ENCODE measurements at regions not wholly inside any gene's neighbourhood (a gene's known extent, or its start where the extent isn't known, plus 50 kb on each side); places are given as distances from the start of the nearest gene placed in this dataset.

DNA sequence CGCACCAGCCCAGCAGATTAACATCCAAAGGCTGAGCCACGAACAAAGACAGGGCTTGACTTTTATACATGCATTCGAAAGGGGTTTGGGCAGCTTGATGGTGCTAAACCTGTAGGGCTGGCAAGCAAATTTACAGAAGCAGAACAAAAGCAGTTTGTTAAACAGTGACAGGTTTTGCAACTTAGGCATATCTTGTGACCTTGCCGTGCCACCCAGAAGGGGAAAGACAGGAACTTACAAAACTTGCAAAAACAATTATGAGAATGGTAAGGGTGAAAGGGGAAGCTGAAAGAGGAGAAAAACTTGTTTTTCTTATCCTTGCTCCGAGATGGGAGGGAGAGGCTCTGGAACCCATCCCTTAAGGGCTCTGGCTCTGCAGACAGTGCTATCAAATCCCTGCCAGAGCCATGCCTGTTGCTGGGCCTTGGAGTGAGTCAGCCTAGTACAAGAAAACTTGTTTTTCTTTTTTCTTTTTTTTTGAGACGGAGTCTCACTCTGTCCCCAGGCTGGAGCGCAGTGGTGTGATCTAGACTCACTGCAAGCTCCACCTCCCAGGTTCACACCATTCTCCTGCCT lies 1325.2 kb upstream of the PRR20A start:
- H3K36me3 ChIP-seq (ENCODE audit: control insufficient read depth in 2 of 2, insufficient read depth in 2 of 2, low read length in 2 of 2), result no peaks in the 10 kb centered on the region
- H3K9me3 ChIP-seq (ENCODE audit: control insufficient read depth in 2 of 2, low read length in 2 of 2), result no peaks in the 10 kb centered on the region
- H3K9ac ChIP-seq (ENCODE audit: low read depth in 1 of 2, low read length in 2 of 2), result no peak overlapping the region
- H3K4me1 ChIP-seq (ENCODE audit: control insufficient read depth in 2 of 2, insufficient read depth in 2 of 2, low read length in 2 of 2), result no peaks in the 10 kb centered on the region
- H3K27me3 ChIP-seq (ENCODE audit: control insufficient read depth in 2 of 2, insufficient read depth in 2 of 2, low read length in 2 of 2), result no peaks in the 10 kb centered on the region
- H3K4me3 ChIP-seq (ENCODE audit: low read length in 2 of 2), result no peak overlapping the region
- H3K27ac ChIP-seq (ENCODE audit: low read depth in 2 of 2, low read length in 2 of 2), result no peak overlapping the region

DNA sequence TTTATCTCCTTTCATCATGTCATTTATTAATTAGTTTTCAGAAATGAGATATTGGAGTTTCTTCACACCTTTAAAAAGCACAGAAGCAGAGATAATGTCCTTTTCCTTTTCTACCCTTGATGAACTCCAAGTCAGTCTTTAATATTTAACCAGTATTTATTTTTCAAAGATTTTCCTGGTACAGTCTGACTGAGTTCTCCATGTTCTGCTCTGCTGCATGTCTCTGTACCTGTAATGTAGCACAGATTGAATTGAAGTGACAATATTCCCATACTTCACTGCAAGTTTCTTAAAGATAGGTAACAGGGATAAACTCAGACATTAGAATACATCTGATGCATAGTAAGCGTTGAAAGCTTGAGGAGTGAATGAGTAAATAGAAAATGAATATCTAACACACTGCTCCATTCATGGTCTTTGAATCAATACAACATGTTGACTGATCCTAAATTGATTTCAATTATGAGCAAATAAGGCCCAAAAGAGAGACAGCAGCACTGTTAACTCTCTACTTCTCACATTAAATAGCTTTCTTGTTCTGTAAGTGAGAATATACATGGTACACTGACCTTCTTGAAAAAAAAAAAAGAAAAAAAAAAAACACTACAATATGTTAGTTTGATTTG lies 1323.6 kb upstream of the PRR20A start:
- no peak overlapping the region for H3K9ac ChIP-seq (ENCODE audit: low read depth in 1 of 2, low read length in 2 of 2)

DNA sequence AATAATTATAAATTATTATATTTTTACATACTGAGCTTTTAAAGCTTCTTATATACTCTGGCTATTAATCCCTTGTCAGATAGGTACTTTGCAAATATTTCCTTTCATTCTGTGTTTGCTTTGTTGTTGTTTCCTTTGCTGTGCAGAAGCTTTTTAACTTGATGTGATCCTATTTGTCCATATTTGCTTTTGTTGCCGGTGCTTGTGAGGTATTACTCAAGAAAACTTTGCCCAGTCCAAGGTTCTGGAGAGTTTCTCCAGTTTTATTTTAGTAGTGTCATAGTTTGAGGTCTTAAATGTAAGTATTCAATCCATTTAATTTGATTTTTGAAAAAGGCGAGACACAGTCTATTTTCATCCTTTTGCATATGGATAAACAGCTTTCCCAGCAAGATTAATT lies 1319.9 kb upstream of the PRR20A start:
- no peaks in the 10 kb centered on the region for H3K4me1 ChIP-seq (ENCODE audit: control insufficient read depth in 2 of 2, insufficient read depth in 2 of 2, low read length in 2 of 2)
- H3K36me3 ChIP-seq (ENCODE audit: control insufficient read depth in 2 of 2, insufficient read depth in 2 of 2, low read length in 2 of 2), result no peaks in the 10 kb centered on the region
- H3K9me3 ChIP-seq (ENCODE audit: control insufficient read depth in 2 of 2, low read length in 2 of 2), result peaks cover 0 to 5% of the 10 kb centered on the region in 2 donors
- H3K4me3 ChIP-seq (ENCODE audit: low read length in 2 of 2), result no peak overlapping the region
- H3K9ac ChIP-seq (ENCODE audit: low read depth in 1 of 2, low read length in 2 of 2), result no peak overlapping the region
- no peaks in the 10 kb centered on the region for H3K27me3 ChIP-seq (ENCODE audit: control insufficient read depth in 2 of 2, insufficient read depth in 2 of 2, low read length in 2 of 2)
- no peak overlapping the region for H3K27ac ChIP-seq (ENCODE audit: low read depth in 2 of 2, low read length in 2 of 2)

More for the DNA sequence above, 1323.6 kb upstream of the PRR20A start:
- Histone ChIP-seq H3K4me1 (ENCODE audit: control insufficient read depth in 2 of 2, insufficient read depth in 2 of 2, low read length in 2 of 2) (no peaks in the 10 kb centered on the region), H3K9me3 (ENCODE audit: control insufficient read depth in 2 of 2, low read length in 2 of 2) (no peaks in the 10 kb centered on the region), H3K36me3 (ENCODE audit: control insufficient read depth in 2 of 2, insufficient read depth in 2 of 2, low read length in 2 of 2) (no peaks in the 10 kb centered on the region), H3K4me3 (ENCODE audit: low read length in 2 of 2) (no peak overlapping the region), H3K27me3 (ENCODE audit: control insufficient read depth in 2 of 2, insufficient read depth in 2 of 2, low read length in 2 of 2) (no peaks in the 10 kb centered on the region), H3K27ac (ENCODE audit: low read depth in 2 of 2, low read length in 2 of 2) (no peak overlapping the region)

DNA sequence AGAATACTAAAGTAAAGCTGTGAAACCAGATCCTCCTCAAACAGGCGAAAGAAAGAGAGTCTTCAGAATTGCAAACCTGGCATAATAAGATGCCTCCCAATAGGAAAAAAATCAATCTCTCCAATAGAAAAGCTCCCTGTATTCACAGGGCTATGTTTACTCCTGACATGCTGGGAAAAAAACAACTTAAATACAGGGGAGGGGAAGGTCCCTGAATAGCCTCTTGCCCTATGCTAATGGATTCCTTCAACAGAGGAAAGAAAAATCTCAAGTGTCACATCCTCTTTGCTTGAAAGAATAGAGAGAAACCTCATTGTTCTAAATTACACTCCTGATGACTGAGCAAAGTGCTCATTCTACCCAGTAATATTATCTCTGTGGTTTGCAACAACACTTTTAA lies 1271.1 kb upstream of the PRR20A start:
- Histone ChIP-seq H3K27ac (ENCODE audit: low read depth in 2 of 2, low read length in 2 of 2) (no peak overlapping the region), H3K36me3 (ENCODE audit: control insufficient read depth in 2 of 2, insufficient read depth in 2 of 2, low read length in 2 of 2) (no peaks in the 10 kb centered on the region), H3K27me3 (ENCODE audit: control insufficient read depth in 2 of 2, insufficient read depth in 2 of 2, low read length in 2 of 2) (no peaks in the 10 kb centered on the region), H3K4me1 (ENCODE audit: control insufficient read depth in 2 of 2, insufficient read depth in 2 of 2, low read length in 2 of 2) (no peaks in the 10 kb centered on the region), H3K9me3 (ENCODE audit: control insufficient read depth in 2 of 2, low read length in 2 of 2) (peaks cover 5% of the 10 kb centered on the region in 2 donors), H3K4me3 (ENCODE audit: low read length in 2 of 2) (no peak overlapping the region), H3K9ac (ENCODE audit: low read depth in 1 of 2, low read length in 2 of 2) (no peak overlapping the region)

DNA sequence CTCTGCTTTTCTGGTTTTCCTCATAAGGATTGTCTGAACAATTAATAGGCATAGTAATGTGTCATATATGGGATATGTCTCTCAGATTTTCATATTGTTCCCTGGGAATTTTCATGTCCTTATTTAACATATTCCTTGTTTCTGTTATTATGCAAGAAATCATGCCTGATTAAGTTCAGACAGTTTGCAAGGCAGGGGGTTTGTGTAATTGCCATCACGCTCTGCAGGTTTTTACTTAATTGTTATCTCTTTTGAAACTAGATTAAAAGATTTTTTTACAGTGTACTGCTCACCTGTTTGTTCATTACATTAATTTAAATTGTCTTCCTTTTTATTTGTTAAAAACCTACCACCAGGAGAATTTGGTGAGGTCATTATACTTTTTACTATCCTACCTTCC lies 1253.2 kb upstream of the PRR20A start:
- Histone ChIP-seq H3K27me3 (ENCODE audit: control insufficient read depth in 2 of 2, insufficient read depth in 2 of 2, low read length in 2 of 2) (no peaks in the 10 kb centered on the region), H3K4me1 (ENCODE audit: control insufficient read depth in 2 of 2, insufficient read depth in 2 of 2, low read length in 2 of 2) (no peaks in the 10 kb centered on the region), H3K36me3 (ENCODE audit: control insufficient read depth in 2 of 2, insufficient read depth in 2 of 2, low read length in 2 of 2) (no peaks in the 10 kb centered on the region), H3K9ac (ENCODE audit: low read depth in 1 of 2, low read length in 2 of 2) (no peak overlapping the region), H3K27ac (ENCODE audit: low read depth in 2 of 2, low read length in 2 of 2) (no peak overlapping the region), H3K4me3 (ENCODE audit: low read length in 2 of 2) (no peak overlapping the region), H3K9me3 (ENCODE audit: control insufficient read depth in 2 of 2, low read length in 2 of 2) (peaks cover 0 to 5% of the 10 kb centered on the region in 2 donors)

DNA sequence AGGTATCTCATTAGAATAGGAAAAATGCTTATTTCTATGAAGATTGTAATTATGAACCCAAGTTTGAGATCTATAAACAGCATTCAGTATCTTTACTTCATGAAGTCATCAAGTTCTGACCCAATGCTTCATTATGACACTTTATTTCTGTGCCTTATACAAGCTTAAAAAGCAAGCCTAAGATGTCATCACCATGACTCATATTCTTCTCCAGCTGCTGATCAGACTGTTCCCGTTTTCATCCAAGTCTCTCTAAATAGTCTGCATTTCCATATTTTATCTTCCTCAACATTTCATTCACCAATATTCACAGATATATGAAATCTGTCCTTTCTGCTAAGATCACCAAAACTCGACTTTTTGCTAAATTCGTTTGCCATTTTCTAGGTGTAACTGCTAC lies 1247.2 kb upstream of the PRR20A start:
- H3K27ac ChIP-seq (ENCODE audit: low read depth in 2 of 2, low read length in 2 of 2), result no peak overlapping the region
- H3K27me3 ChIP-seq (ENCODE audit: control insufficient read depth in 2 of 2, insufficient read depth in 2 of 2, low read length in 2 of 2), result no peaks in the 10 kb centered on the region
- no peak overlapping the region for H3K4me3 ChIP-seq (ENCODE audit: low read length in 2 of 2)
- H3K9me3 ChIP-seq (ENCODE audit: control insufficient read depth in 2 of 2, low read length in 2 of 2), result no peaks in the 10 kb centered on the region
- H3K36me3 ChIP-seq (ENCODE audit: control insufficient read depth in 2 of 2, insufficient read depth in 2 of 2, low read length in 2 of 2), result no peaks in the 10 kb centered on the region
- no peaks in the 10 kb centered on the region for H3K4me1 ChIP-seq (ENCODE audit: control insufficient read depth in 2 of 2, insufficient read depth in 2 of 2, low read length in 2 of 2)
- no peak overlapping the region for H3K9ac ChIP-seq (ENCODE audit: low read depth in 1 of 2, low read length in 2 of 2)

DNA sequence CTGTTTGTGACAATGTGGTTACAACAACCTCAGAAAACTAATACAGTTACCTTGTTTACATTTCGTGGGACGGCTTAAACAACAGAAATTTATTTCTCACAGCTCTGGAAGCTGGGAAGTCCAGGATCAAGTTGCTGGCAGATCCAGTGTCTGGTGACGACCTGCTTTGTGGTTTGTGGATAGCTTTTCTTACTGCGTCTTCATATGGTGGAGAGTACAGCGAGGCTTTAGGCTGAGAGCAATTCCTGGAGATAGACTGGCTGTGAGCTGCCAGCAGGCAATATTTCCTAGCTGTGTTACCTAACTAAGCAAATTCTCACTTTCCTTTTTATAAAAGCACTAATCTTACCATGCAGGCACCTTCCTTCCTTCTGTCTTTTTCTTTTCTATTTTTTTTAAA lies 1203.5 kb upstream of the PRR20A start:
- Histone ChIP-seq H3K36me3 (ENCODE audit: control insufficient read depth in 2 of 2, insufficient read depth in 2 of 2, low read length in 2 of 2) (no peaks in the 10 kb centered on the region), H3K4me3 (ENCODE audit: low read length in 2 of 2) (no peak overlapping the region), H3K9me3 (ENCODE audit: control insufficient read depth in 2 of 2, low read length in 2 of 2) (peaks cover 0 to 5% of the 10 kb centered on the region in 2 donors), H3K4me1 (ENCODE audit: control insufficient read depth in 2 of 2, insufficient read depth in 2 of 2, low read length in 2 of 2) (no peaks in the 10 kb centered on the region), H3K27ac (ENCODE audit: low read depth in 2 of 2, low read length in 2 of 2) (no peak overlapping the region), H3K9ac (ENCODE audit: low read depth in 1 of 2, low read length in 2 of 2) (no peak overlapping the region), H3K27me3 (ENCODE audit: control insufficient read depth in 2 of 2, insufficient read depth in 2 of 2, low read length in 2 of 2) (no peaks in the 10 kb centered on the region)

DNA sequence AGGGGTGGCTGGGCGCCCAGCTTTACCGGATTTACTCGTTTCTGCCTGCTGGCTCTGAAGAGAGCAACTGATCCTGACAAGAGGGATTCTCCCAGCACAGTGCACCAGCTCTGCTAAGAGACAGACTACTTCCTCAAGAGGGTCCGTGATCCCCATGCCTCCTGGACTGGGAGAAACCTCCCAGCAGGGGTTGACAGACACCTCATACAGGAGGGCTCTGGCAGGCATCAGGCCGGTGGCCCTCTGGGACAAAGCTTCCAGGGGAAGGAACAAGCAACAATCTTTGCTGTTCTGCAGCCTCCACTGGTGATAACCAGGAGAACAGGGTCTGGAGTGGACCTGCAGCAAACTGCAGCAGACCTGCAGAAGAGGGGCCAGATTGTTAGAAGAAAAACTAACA lies 1192.5 kb upstream of the PRR20A start:
- H3K36me3 ChIP-seq (ENCODE audit: control insufficient read depth in 2 of 2, insufficient read depth in 2 of 2, low read length in 2 of 2), result no peaks in the 10 kb centered on the region
- no peaks in the 10 kb centered on the region for H3K27me3 ChIP-seq (ENCODE audit: control insufficient read depth in 2 of 2, insufficient read depth in 2 of 2, low read length in 2 of 2)
- peaks cover 2 to 3% of the 10 kb centered on the region in 2 donors for H3K9me3 ChIP-seq (ENCODE audit: control insufficient read depth in 2 of 2, low read length in 2 of 2)
- H3K4me3 ChIP-seq (ENCODE audit: low read length in 2 of 2), result no peak overlapping the region
- no peaks in the 10 kb centered on the region for H3K4me1 ChIP-seq (ENCODE audit: control insufficient read depth in 2 of 2, insufficient read depth in 2 of 2, low read length in 2 of 2)
- no peak overlapping the region for H3K9ac ChIP-seq (ENCODE audit: low read depth in 1 of 2, low read length in 2 of 2)
- H3K27ac ChIP-seq (ENCODE audit: low read depth in 2 of 2, low read length in 2 of 2), result no peak overlapping the region

DNA sequence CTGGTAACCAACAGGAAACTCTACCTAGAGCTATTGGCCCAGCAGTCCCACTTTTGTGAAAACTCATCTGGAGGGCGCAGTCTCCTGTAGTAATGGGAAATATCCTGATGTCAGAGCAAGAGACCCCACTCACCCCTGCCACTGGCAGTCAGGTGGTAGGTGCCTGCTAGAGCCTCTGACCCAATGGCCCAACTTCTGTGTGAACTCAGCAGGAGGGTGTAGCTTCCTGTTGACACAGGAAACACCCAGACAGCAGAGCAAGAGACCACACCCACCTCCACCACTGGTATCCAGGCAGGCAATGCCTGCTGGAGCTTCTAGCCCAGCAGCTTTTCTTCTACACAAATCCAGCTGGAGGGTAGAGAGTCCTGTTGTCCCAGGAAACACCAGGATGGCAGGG lies 1176.8 kb upstream of the PRR20A start:
- Histone ChIP-seq H3K9me3 (ENCODE audit: control insufficient read depth in 2 of 2, low read length in 2 of 2) (peaks cover 3 to 9% of the 10 kb centered on the region in 2 donors), H3K27me3 (ENCODE audit: control insufficient read depth in 2 of 2, insufficient read depth in 2 of 2, low read length in 2 of 2) (no peaks in the 10 kb centered on the region), H3K4me1 (ENCODE audit: control insufficient read depth in 2 of 2, insufficient read depth in 2 of 2, low read length in 2 of 2) (no peaks in the 10 kb centered on the region), H3K36me3 (ENCODE audit: control insufficient read depth in 2 of 2, insufficient read depth in 2 of 2, low read length in 2 of 2) (no peaks in the 10 kb centered on the region), H3K27ac (ENCODE audit: low read depth in 2 of 2, low read length in 2 of 2) (no peak overlapping the region), H3K4me3 (ENCODE audit: low read length in 2 of 2) (no peak overlapping the region), H3K9ac (ENCODE audit: low read depth in 1 of 2, low read length in 2 of 2) (no peak overlapping the region)

GRCh38 chr13:55967055-55967454 lies 1173.7 kb upstream of the PRR20A start:
- no peak overlapping the region for H3K4me3 ChIP-seq (ENCODE audit: low read length in 2 of 2)
- H3K4me1 ChIP-seq (ENCODE audit: control insufficient read depth in 2 of 2, insufficient read depth in 2 of 2, low read length in 2 of 2), result no peaks in the 10 kb centered on the region
- H3K9me3 ChIP-seq (ENCODE audit: control insufficient read depth in 2 of 2, low read length in 2 of 2), result peaks cover 3 to 9% of the 10 kb centered on the region in 2 donors
- H3K9ac ChIP-seq (ENCODE audit: low read depth in 1 of 2, low read length in 2 of 2), result no peak overlapping the region
- H3K27me3 ChIP-seq (ENCODE audit: control insufficient read depth in 2 of 2, insufficient read depth in 2 of 2, low read length in 2 of 2), result no peaks in the 10 kb centered on the region
- H3K36me3 ChIP-seq (ENCODE audit: control insufficient read depth in 2 of 2, insufficient read depth in 2 of 2, low read length in 2 of 2), result no peaks in the 10 kb centered on the region
- H3K27ac ChIP-seq (ENCODE audit: low read depth in 2 of 2, low read length in 2 of 2), result no peak overlapping the region

Data from mucosa of rectum (tissue), 2 donors.